NB4 (cell line): ENCODE measurements at regions not wholly inside any gene's neighbourhood (a gene's known extent, or its start where the extent isn't known, plus 50 kb on each side); places are given as distances from the start of the nearest gene placed in this dataset.

Experiments
- CTCF ChIP-seq: IDR thresholded peaks from one replicate; pipeline ENCODE4 v1.5.1; 2012; ENCODE audit warnings: low read depth, low read length
- MAX ChIP-seq: IDR thresholded peaks from 2 replicates; pipeline ENCODE4 v1.6.1; 2011; ENCODE audit warnings: low read depth, low read length
- MYC ChIP-seq: IDR thresholded peaks from 2 replicates; pipeline ENCODE4 v1.6.1; 2011; ENCODE audit warnings: low read depth, low read length
- POLR2A ChIP-seq: IDR thresholded peaks from 2 replicates; pipeline ENCODE4 v1.6.1; 2011; ENCODE audit warnings: mild to moderate bottlenecking; ENCODE audit not compliant: insufficient read length; ENCODE audit errors: extremely low read depth

- TF ChIP-seq CTCF, result no peak
- TF ChIP-seq MAX, result no peak
- no peak for TF ChIP-seq POLR2A
- no peak for TF ChIP-seq MYC
Measured at GRCh38 chr1:58412071-58412580, 134.4 kb downstream of the OMA1 start.
